Prostate gland (tissue), 2 donors: ENCODE measurements at regions not wholly inside any gene's neighbourhood (a gene's known extent, or its start where the extent isn't known, plus 50 kb on each side); places are given as distances from the start of the nearest gene placed in this dataset.

ENCODE experiments used
- DNase-seq: peaks from one replicate; pipeline ENCODE4 v3.0.0-alpha.2; 2019; ENCODE audit warnings: low spot score
- H3K27ac ChIP-seq, 2 donors: fragments of 200-600 bp; sonication (generic); 2 replicates each; pipeline ENCODE4 v1.5.1; 2017 to 2019
- H3K27me3 ChIP-seq: fragments of 200-600 bp; sonication (generic); replicated peaks from 2 replicates; pipeline ENCODE4 v1.5.1; 2019; ENCODE audit not compliant: insufficient read depth
- H3K36me3 ChIP-seq, 2 donors: fragments of 200-600 bp; sonication (generic); 1 replicate in 1 of 2; 2 replicates in 1 of 2; pipeline versions ENCODE4 v1.5.1 to v1.8.1; 2017 to 2019
- H3K4me1 ChIP-seq: fragments of 200-600 bp; sonication (generic); replicated peaks from 2 replicates; pipeline ENCODE4 v1.5.1; 2019
- H3K4me3 ChIP-seq, 2 donors: fragments of 200-600 bp; sonication (generic); 2 replicates each; pipeline ENCODE4 v1.5.1; 2017 to 2019
- H3K9me3 ChIP-seq: fragments of 200-600 bp; sonication (generic); 2 replicates; pipeline ENCODE4 v1.5.1; 2017
- CTCF ChIP-seq, 4 experiments: fragments of 200-600 bp in 2 of 4; fragments of 450-650 bp in 2 of 4; sonication (generic) in 2 of 4; IDR thresholded peaks; 1 replicate in 3 of 4; 2 replicates in 1 of 4; pipeline ENCODE4 v1.5.1; 2016 to 2019; ENCODE audit warnings: antibody characterized with exemption in 4 of 4, mild to moderate bottlenecking in 2 of 4, moderate library complexity in 2 of 4
- POLR2A ChIP-seq: fragments of 450-650 bp; IDR thresholded peaks from one replicate; pipeline ENCODE4 v1.6.1; 2016; ENCODE audit warnings: antibody characterized with exemption, mild to moderate bottlenecking
- POLR2AphosphoS5 ChIP-seq: sonication (generic); formaldehyde crosslinking; IDR thresholded peaks from one replicate; pipeline ENCODE4 v1.6.1; 2017; ENCODE audit warnings: antibody characterized with exemption
- WGBS: methylation state at CpG from one replicate; pipeline ENCODE4 v1.1.5; 2018; 5-methylcytosine and 5-hydroxymethylcytosine counted together
- intact Hi-C: fragments of 100-400 bp; cut with DNase I; formaldehyde crosslinking; loops from one replicate; pipeline ENCODE4 v1.14.2; 2022

GRCh38 chr9:38277601-38278200 is 114.8 kb upstream of the ALDH1B1 start:
- Histone ChIP-seq H3K36me3 (no peaks in the 10 kb centered on the region), H3K4me1 (no peaks in the 10 kb centered on the region), H3K4me3 (no peak overlapping the region), H3K27ac (no peak overlapping the region), H3K9me3 (no peaks in the 10 kb centered on the region), H3K27me3 (no peaks in the 10 kb centered on the region)
- WGBS: 92% methylated on average over 8 of the region's 8 CpGs
- intact Hi-C loops: no loop called here
- TF ChIP-seq CTCF (IDR thresholded peaks at IDR 0.05) (no peak), POLR2A (no peak), POLR2AphosphoS5 (no peak)
- DNase-seq: no peak

- Histone ChIP-seq H3K9me3 (no peaks in the 10 kb centered on the region), H3K4me3 (no peak overlapping the region), H3K27ac (no peak overlapping the region), H3K27me3 (no peaks in the 10 kb centered on the region), H3K36me3 (no peaks in the 10 kb centered on the region), H3K4me1 (no peaks in the 10 kb centered on the region)
- 85% methylated on average over 14 of the region's 14 CpGs for WGBS
- no peak for TF ChIP-seq POLR2AphosphoS5
- no peak for TF ChIP-seq POLR2A
- no peak for TF ChIP-seq CTCF (IDR thresholded peaks at IDR 0.05)
- DNase-seq: no peak
- intact Hi-C loops: no loop called here
Measured at GRCh38 chr9:38276771-38277439, 115.6 kb upstream of the ALDH1B1 start.

GRCh38 chr9:38274800-38275199 is 117.7 kb upstream of the ALDH1B1 start:
- no peaks in the 10 kb centered on the region for H3K4me1 ChIP-seq
- intact Hi-C loops: no loop called here
- 70% methylated on average over 4 of the region's 4 CpGs for WGBS
- H3K4me3 ChIP-seq: no peak overlapping the region
- DNase-seq: no peak
- no peaks in the 10 kb centered on the region for H3K27me3 ChIP-seq
- no peaks in the 10 kb centered on the region for H3K9me3 ChIP-seq
- H3K36me3 ChIP-seq: no peaks in the 10 kb centered on the region
- H3K27ac ChIP-seq: no peak overlapping the region
- TF ChIP-seq POLR2AphosphoS5 (no peak), POLR2A (no peak), CTCF (IDR thresholded peaks at IDR 0.05) (no peak)

- no peaks in the 10 kb centered on the region for H3K27me3 ChIP-seq
- DNase-seq: no peak
- TF ChIP-seq POLR2AphosphoS5 (no peak), CTCF (IDR thresholded peaks at IDR 0.05) (no peak), POLR2A (no peak)
- no peak overlapping the region for H3K27ac ChIP-seq
- H3K36me3 ChIP-seq: no peaks in the 10 kb centered on the region
- intact Hi-C loops: no loop called here
- no peak overlapping the region for H3K4me3 ChIP-seq
- H3K4me1 ChIP-seq: no peaks in the 10 kb centered on the region
- WGBS: 84% methylated on average over 1 of the region's 1 CpG
- H3K9me3 ChIP-seq: no peaks in the 10 kb centered on the region
Measured at GRCh38 chr9:38272710-38273109, 119.8 kb upstream of the ALDH1B1 start.

GRCh38 chr9:38271666-38272241 is 120.7 kb upstream of the ALDH1B1 start:
- WGBS: 77% methylated on average over 3 of the region's 3 CpGs
- H3K27ac ChIP-seq: no peak overlapping the region
- no peaks in the 10 kb centered on the region for H3K27me3 ChIP-seq
- H3K9me3 ChIP-seq: no peaks in the 10 kb centered on the region
- DNase-seq: no peak
- intact Hi-C loops: no loop called here
- H3K36me3 ChIP-seq: no peaks in the 10 kb centered on the region
- TF ChIP-seq CTCF (IDR thresholded peaks at IDR 0.05) (no peak), POLR2A (no peak)
- H3K4me3 ChIP-seq: no peak overlapping the region
- no peaks in the 10 kb centered on the region for H3K4me1 ChIP-seq
